ENCODE measurements at regions not wholly inside any gene's neighbourhood (a gene's known extent, or its start where the extent isn't known, plus 50 kb on each side); places are given as distances from the start of the nearest gene placed in this dataset.

- TF ChIP-seq RAD21 (IDR thresholded peaks at IDR 0.05; ENCODE audit: low read depth) (no peak), SIN3A (IDR thresholded peaks at IDR 0.05; ENCODE audit: low read depth) (no peak), FOSL1 (IDR thresholded peaks at IDR 0.05; ENCODE audit: low read depth) (no peak), SP1 (IDR thresholded peaks at IDR 0.05; ENCODE audit: low read depth) (no peak), CTCF (IDR thresholded peaks at IDR 0.05 in 2 of 3, conservative IDR thresholded peaks at IDR 0.05 in 1 of 3; ENCODE audit: borderline replicate concordance in 1 of 3, insufficient read depth in 1 of 3, low read depth in 2 of 3, low read length in 2 of 3) (no peak), POLR2AphosphoS5 (IDR thresholded peaks at IDR 0.05; ENCODE audit: low read depth, low read length) (no peak)
These were observed 88.1 kb upstream of the GADL1 start (continued) for GRCh38 chr3:30982416-30983075.

- H3K9me2 ChIP-seq (ENCODE audit: insufficient read depth) = no peaks in the 10 kb centered on the region
- H3K27ac ChIP-seq (ENCODE audit: low read depth, low read length) = no peak overlapping the region
- H3K36me3 ChIP-seq (ENCODE audit: control insufficient read depth in 1 of 2, insufficient read depth in 2 of 2, low read length in 2 of 2) = no peaks in the 10 kb centered on the region
- no peak overlapping the region for H3K4me2 ChIP-seq (ENCODE audit: low read length)
- no peak overlapping the region for H3K9ac ChIP-seq (ENCODE audit: low read length)
- DNase-seq (ENCODE audit: low read depth, low spot score) = no peak
- no peak for ATAC-seq
- ChIA-PET RAD21 (ENCODE audit: low non-redundant PET in 1 of 2, low total read pairs in 2 of 2, uncharacterized antibody in 2 of 2, unreplicated experiment in 2 of 2) (no interaction called here), POLR2A (no interaction called here), CTCF (no interaction called here)
- H2AFZ ChIP-seq (ENCODE audit: low read depth, low read length, poor library complexity, severe bottlenecking) = no peak overlapping the region
- no peaks in the 10 kb centered on the region for H3K4me1 ChIP-seq (ENCODE audit: control insufficient read depth in 1 of 2, insufficient read depth in 2 of 2, low read length in 2 of 2)
- no peaks in the 10 kb centered on the region for H4K20me1 ChIP-seq (ENCODE audit: insufficient read depth)
- no peaks in the 10 kb centered on the region for H3K9me3 ChIP-seq (ENCODE audit: control insufficient read depth in 1 of 2, insufficient read depth in 1 of 2, low read depth in 1 of 2, low read length in 2 of 2)
- no peaks in the 10 kb centered on the region for H3K27me3 ChIP-seq (ENCODE audit: insufficient read depth, low read length)
- TF ChIP-seq EGR1 (IDR thresholded peaks at IDR 0.05; ENCODE audit: low read depth) = no peak
- TF ChIP-seq SP1 (IDR thresholded peaks at IDR 0.05; ENCODE audit: low read depth) = no peak
- TF ChIP-seq POLR2A (IDR thresholded peaks at IDR 0.05; ENCODE audit: borderline replicate concordance, extremely low read depth, insufficient read depth, insufficient read length) = no peak
- no peak for TF ChIP-seq EZH2 (IDR thresholded peaks at IDR 0.05)
- no peak for TF ChIP-seq YY1 (IDR thresholded peaks at IDR 0.05; ENCODE audit: extremely low read depth, insufficient replicate concordance, low read depth, low read length)
- no TSS peak for BruUV-seq (replicated peaks)
- H3K79me2 ChIP-seq (ENCODE audit: insufficient read depth, low read length) = no peaks in the 10 kb centered on the region
- intact Hi-C loops (cut with micrococcal nuclease) = no loop called here
- no peak overlapping the region for H3K4me3 ChIP-seq (replicated peaks in 1 of 2; ENCODE audit: low read depth in 1 of 2, low read length in 2 of 2)
These were observed 90.6 kb upstream of the GADL1 start for GRCh38 chr3:30984855-30985749.

All from HCT116 (cell line).